HG03045 (cell line): ENCODE measurements at regions not wholly inside any gene's neighbourhood (a gene's known extent, or its start where the extent isn't known, plus 50 kb on each side); places are given as distances from the start of the nearest gene placed in this dataset.

Experiments
- ATAC-seq: cut with Tn5 transposase; IDR thresholded peaks from one replicate; pipeline ENCODE4 v1.9.1; 2021; ENCODE audit warnings: mild to moderate bottlenecking, moderate library complexity; ENCODE audit not compliant: unreplicated experiment

DNA sequence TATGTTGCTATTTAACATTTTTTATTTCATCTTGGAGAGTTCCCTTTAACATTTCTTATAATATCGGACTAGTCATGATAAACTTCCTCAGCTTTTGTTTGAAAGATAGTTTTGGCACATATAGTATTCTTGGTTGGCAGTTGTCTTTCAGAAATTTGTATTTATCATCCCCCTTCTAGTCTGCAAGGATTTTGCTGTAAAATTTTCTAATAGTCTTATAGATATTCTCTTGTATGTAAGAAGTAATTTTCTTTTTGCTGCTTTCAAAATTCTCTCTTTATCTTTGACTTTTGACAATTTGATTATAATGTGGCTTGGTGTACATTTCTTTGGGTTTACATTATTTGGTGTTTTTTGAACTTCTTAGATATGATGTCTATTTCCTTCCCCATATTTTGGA is 116.0 kb upstream of the AVPR1A start:
- ATAC-seq = no peak

GRCh38 chr12:63264629-63265028 is 113.6 kb upstream of the AVPR1A start:
- no peak for ATAC-seq

DNA sequence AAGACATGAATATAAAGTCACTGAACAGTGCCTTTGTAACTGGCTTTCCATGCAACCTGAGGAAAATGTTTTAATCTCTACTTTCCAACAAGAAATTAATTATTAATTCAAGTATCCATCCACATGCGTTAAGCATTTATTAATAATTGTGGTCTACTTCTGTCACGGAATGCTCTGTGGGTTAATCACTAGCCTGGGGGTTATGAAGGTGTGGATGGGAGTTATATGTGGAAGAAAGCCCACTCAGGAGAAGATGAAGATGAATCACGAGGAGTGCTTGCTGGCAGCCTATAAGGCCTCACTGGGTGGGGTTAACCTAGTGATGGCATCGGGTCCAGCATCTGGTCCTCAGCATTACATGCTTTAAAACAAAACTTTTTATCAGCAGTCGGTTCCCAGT is 99.5 kb upstream of the AVPR1A start:
- no peak for ATAC-seq

DNA sequence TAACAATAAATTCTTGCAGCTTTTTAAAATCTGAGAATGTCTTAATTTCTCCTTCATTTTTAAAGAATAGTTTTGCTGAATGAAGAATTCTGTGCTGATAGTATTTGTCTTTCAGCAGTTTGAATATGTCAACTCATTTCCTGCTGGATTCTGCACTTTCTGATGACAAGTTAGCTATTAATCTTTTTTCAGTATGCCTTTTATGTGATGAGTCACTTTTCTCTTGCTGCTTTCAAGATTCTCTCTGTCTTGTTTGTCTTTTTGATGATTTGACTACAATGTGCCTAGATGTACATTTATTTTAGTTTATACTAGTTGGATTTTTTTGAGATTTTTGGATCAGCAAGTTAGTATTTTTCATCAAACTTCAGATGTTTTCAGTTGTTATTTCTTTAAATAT is 87.9 kb upstream of the AVPR1A start:
- ATAC-seq = no peak

DNA sequence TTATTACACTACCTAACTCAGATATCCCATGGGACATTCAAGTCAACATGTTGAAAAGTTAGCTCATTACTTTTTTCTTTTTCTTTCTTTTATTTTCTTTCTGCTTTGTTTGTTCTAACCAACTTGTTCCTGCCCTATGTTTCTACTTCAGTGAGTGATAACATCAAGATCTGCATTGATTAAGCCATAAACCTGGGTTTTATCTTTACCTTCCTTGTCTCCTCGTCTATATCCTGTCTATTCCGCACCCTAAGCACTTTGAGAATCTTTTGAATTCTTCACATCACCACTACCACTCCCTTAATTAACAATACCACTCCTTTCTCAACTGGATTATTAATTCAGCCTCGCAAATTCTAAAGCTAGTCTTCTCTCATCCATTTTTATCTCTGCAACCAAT is 81.9 kb upstream of the AVPR1A start:
- no peak for ATAC-seq

DNA sequence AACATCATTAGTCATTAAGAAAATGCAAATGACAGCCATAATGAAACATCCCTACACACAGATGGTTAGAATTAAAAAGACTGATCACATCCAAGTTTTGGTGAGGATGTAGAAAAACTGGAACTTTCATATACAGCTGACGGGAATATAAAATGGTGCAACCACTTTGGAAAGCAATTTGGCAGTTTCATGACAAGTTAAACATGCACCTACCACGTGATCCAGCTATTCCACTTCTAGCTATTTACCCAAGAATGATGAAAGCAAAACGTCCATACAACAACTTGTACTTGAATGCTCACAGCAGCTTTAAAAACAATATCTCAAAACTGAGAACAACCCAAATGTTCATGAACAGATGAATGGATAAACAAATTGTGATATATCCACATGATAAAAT is 77.9 kb upstream of the AVPR1A start:
- no peak for ATAC-seq

DNA sequence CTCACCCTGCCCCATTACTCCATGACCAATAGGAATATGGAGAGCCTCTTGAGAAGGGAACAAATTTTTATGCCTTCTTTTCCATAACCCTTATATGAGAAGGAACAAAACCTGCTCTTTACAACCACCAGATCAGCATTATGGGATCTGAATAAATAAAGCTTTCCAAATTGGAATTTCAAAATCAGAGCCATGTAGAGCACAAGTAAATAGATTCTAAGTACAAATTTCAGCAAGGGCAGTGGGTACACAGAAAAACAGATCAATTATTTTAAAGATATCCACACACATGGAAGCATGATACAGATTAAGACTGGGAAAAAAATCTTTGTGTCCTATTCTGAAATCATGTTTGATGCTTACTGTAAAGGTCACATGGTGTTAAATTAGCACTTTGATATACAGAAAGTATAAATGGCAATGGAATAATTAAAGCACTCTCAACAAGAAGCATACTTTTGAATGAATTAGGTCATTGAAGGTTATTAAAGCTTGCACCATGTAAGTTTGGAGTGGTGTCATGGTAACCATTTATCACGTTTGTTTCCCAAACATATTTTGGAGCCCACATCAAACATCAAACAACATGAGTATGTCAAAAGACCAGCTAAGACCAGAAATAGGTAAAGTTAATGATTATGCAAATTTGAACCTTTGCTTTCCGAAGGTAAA is 75.9 kb upstream of the AVPR1A start:
- no peak for ATAC-seq

DNA sequence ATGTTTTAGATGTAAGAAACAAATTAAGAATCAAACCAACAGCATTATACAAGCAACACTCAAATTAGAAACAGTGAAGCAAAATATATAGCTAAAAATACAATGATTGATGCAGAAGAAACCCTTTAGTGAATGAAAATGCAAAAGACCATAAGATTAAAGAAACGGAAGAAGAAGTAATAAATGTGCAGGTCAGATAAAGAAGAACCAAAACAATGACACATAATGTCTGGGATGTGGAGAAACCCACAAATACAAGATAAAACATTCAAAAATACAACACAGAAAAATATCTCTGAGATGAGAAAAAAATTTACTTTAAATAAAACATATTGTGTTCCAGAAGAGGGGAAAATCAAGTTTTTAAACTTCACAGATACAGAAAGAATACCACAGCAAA is 73.4 kb upstream of the AVPR1A start:
- no peak for ATAC-seq

GRCh38 chr12:63223128-63223527 is 72.1 kb upstream of the AVPR1A start:
- ATAC-seq = no peak

DNA sequence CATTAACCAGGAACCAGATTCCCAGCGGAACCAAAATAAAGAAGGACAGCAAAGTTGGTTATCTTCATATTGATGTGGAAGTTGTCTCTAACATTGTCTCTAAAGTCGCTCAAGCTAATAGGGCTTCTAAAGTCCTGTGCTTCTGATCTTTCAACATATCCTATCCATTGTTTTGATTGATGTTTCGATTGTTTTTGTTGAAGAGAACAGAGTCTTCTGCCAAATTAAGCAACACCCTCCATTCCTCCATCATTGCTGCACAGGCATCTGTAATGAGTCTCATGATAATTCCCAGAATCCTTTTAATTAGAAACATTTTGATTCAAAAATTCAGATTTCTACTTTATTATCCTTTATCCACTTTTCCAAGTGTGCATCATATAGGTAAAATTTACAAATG is 71.6 kb upstream of the AVPR1A start:
- ATAC-seq = no peak

GRCh38 chr12:63220921-63221320 is 69.9 kb upstream of the AVPR1A start:
- ATAC-seq = no peak

- no peak for ATAC-seq
Measured at GRCh38 chr12:63212316-63212715, 61.3 kb upstream of the AVPR1A start.

DNA sequence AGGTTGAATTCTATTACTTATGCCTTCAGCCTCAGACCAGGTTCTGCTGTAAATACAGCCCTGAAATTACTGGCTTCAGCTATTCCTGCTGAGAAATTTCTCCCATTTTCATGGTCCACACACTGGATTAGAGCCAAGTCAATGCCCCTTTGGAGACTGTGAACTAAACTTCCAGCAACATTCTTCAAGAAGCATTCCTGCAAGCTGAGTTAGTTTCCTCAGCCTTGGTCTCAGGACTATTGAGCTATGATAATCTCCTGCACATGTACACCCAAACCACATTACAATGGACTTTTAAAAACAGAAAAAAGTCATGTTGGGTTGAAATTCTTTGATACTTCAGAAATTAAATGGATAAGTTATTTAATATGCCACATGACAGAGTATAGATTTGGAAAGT is 58.0 kb upstream of the AVPR1A start:
- no peak for ATAC-seq

DNA sequence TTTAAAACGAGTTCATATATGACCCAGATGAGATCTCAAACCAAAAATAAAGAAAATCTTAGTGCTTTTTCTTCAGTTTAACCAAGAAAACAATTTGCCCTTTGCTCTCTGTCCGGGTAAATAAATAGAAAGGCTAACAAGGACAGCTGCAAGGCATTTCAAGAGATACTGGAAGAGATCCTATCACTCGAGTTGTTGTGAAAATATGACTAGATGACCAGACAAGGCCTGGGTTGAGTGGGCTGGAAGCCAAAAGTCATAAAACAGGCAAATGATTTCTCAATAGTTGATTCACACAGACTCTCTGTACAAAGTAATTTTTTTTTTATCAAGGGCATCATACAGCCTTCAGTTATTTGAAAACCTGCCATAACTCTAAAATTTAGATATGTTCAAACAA is 55.9 kb upstream of the AVPR1A start:
- ATAC-seq = no peak

DNA sequence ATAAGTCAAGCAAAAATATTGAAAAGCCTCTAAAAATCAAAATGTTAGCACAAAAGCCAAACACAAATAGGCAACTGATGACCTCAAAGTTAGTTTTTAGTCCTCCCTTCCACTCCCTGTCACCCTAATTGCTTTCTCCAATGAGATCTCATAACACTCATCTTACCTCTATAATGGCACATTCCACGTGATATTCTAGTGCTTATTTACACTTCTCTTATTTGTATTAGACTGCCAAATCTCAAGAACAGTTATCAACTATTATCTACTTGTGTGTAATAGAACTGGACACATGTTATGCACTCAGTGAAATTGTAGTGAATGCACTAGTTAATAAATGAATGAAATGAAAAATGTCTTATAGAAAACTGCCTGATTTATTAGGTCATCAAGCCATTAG is 55.5 kb upstream of the AVPR1A start:
- no peak for ATAC-seq
